A673 (cell line): ENCODE measurements at regions not wholly inside any gene's neighbourhood (a gene's known extent, or its start where the extent isn't known, plus 50 kb on each side); places are given as distances from the start of the nearest gene placed in this dataset.

Experiments used
- EZH2 ChIP-seq: fragments of 200-600 bp; sonication (generic); IDR thresholded peaks from 2 replicates; pipeline ENCODE4 v1.6.1; 2017; ENCODE audit warnings: borderline replicate concordance, low read depth, mild to moderate bottlenecking, mixed read lengths, antibody characterized with exemption, low read length; ENCODE audit not compliant: poor library complexity, severe bottlenecking
- TF ChIP-seq, protein P1 (sequence below): fragments of 300-800, 200-600 bp; sonication (generic); conservative IDR thresholded peaks from 2 replicates; pipeline ENCODE4 v1.5.1; 2017; ENCODE audit warnings: low read depth, mild to moderate bottlenecking, antibody characterized with exemption, low read length, moderate library complexity, mixed read lengths

DNA sequence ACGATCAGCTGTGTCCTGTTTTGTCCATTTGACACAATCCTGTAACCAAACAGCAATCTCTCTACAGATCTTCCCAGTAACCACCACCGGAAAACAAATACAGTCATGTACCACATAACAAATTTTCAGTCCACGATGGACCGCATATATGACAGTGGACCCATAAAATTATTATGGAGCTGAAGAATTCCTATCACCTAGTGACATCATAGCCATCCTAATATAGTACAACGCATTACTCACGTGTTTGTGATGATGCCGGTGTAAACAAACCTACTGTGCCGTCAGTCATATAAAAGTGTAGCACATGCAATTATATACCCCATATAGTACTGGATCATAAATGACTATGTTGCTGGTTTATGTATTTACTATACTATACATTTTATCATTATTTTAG, 133.7 kb upstream of the EDNRA start:
- TF ChIP-seq, protein P1, sequence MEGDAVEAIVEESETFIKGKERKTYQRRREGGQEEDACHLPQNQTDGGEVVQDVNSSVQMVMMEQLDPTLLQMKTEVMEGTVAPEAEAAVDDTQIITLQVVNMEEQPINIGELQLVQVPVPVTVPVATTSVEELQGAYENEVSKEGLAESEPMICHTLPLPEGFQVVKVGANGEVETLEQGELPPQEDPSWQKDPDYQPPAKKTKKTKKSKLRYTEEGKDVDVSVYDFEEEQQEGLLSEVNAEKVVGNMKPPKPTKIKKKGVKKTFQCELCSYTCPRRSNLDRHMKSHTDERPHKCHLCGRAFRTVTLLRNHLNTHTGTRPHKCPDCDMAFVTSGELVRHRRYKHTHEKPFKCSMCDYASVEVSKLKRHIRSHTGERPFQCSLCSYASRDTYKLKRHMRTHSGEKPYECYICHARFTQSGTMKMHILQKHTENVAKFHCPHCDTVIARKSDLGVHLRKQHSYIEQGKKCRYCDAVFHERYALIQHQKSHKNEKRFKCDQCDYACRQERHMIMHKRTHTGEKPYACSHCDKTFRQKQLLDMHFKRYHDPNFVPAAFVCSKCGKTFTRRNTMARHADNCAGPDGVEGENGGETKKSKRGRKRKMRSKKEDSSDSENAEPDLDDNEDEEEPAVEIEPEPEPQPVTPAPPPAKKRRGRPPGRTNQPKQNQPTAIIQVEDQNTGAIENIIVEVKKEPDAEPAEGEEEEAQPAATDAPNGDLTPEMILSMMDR: no peak
- no peak for TF ChIP-seq EZH2
